Progenitor cell of endocrine pancreas (in vitro differentiated cells): ENCODE measurements at regions not wholly inside any gene's neighbourhood (a gene's known extent, or its start where the extent isn't known, plus 50 kb on each side); places are given as distances from the start of the nearest gene placed in this dataset.

Experiments used
- DNase-seq: peaks from one replicate; pipeline ENCODE4 v3.0.0; 2021; ENCODE audit warnings: low spot score; ENCODE audit not compliant: unreplicated experiment
- H3K27ac Mint-ChIP-seq: 2 replicates; pipeline ENCODE4 v1.8.0; 2021; ENCODE audit warnings: mild to moderate bottlenecking, moderate library complexity, mixed read lengths
- H3K27me3 Mint-ChIP-seq: 2 replicates; pipeline ENCODE4 v1.8.0; 2021; ENCODE audit warnings: mixed read lengths
- H3K36me3 Mint-ChIP-seq: 2 replicates; pipeline ENCODE4 v1.8.0; 2022; ENCODE audit warnings: mixed read lengths; ENCODE audit not compliant: insufficient read depth
- H3K4me1 Mint-ChIP-seq: 2 replicates; pipeline ENCODE4 v1.8.0; 2021; ENCODE audit warnings: low read depth, mixed read lengths
- H3K4me3 Mint-ChIP-seq: 2 replicates; pipeline ENCODE4 v1.8.0; 2021; ENCODE audit warnings: low read depth, mild to moderate bottlenecking, moderate library complexity, mixed read lengths
- H3K9me3 Mint-ChIP-seq: 2 replicates; pipeline ENCODE4 v1.8.0; 2021; ENCODE audit warnings: low read depth, mixed read lengths
- CTCF ChIP-seq: fragments of 200-600 bp; sonication (generic); IDR thresholded peaks from one replicate; pipeline ENCODE4 v1.5.0; 2021; ENCODE audit warnings: antibody characterized with exemption, mild to moderate bottlenecking; ENCODE audit not compliant: unreplicated experiment

- H3K9me3 Mint-ChIP-seq, result no peaks in the 10 kb centered on the region
- no peak overlapping the region for H3K27ac Mint-ChIP-seq
- H3K27me3 Mint-ChIP-seq, result peaks cover 25% of the 10 kb centered on the region
- H3K36me3 Mint-ChIP-seq, result no peaks in the 10 kb centered on the region
- H3K4me1 Mint-ChIP-seq, result no peaks in the 10 kb centered on the region
- TF ChIP-seq CTCF, result no peak
- H3K4me3 Mint-ChIP-seq, result no peak overlapping the region
- DNase-seq, result no peak
Measured at GRCh38 chr10:128897401-128898129, 569.5 kb upstream of the MGMT start.

- DNase-seq, result no peak
- Mint-ChIP-seq H3K9me3 (no peaks in the 10 kb centered on the region), H3K36me3 (no peaks in the 10 kb centered on the region), H3K27ac (no peak overlapping the region), H3K4me3 (no peak overlapping the region), H3K27me3 (peaks cover 32% of the 10 kb centered on the region), H3K4me1 (no peaks in the 10 kb centered on the region)
- no peak for TF ChIP-seq CTCF
Measured at GRCh38 chr10:128898133-128898915, 568.7 kb upstream of the MGMT start.

- no peaks in the 10 kb centered on the region for H3K4me1 Mint-ChIP-seq
- no peak for DNase-seq
- peaks cover 38% of the 10 kb centered on the region for H3K27me3 Mint-ChIP-seq
- H3K4me3 Mint-ChIP-seq, result no peak overlapping the region
- H3K36me3 Mint-ChIP-seq, result no peaks in the 10 kb centered on the region
- no peak for TF ChIP-seq CTCF
- H3K9me3 Mint-ChIP-seq, result no peaks in the 10 kb centered on the region
- no peak overlapping the region for H3K27ac Mint-ChIP-seq
Measured at GRCh38 chr10:128898916-128899195, 568.2 kb upstream of the MGMT start.

GRCh38 chr10:128900456-128900855, 566.6 kb upstream of the MGMT start:
- Mint-ChIP-seq H3K9me3 (no peaks in the 10 kb centered on the region), H3K36me3 (no peaks in the 10 kb centered on the region), H3K27ac (no peak overlapping the region), H3K27me3 (peaks cover 46% of the 10 kb centered on the region), H3K4me1 (no peaks in the 10 kb centered on the region), H3K4me3 (no peak overlapping the region)
- TF ChIP-seq CTCF, result no peak
- DNase-seq, result no peak

GRCh38 chr10:128901236-128901635, 565.8 kb upstream of the MGMT start:
- peaks cover 43% of the 10 kb centered on the region for H3K27me3 Mint-ChIP-seq
- no peaks in the 10 kb centered on the region for H3K9me3 Mint-ChIP-seq
- no peak overlapping the region for H3K27ac Mint-ChIP-seq
- no peaks in the 10 kb centered on the region for H3K4me1 Mint-ChIP-seq
- no peak for DNase-seq
- H3K4me3 Mint-ChIP-seq, result no peak overlapping the region
- TF ChIP-seq CTCF, result no peak
- H3K36me3 Mint-ChIP-seq, result no peaks in the 10 kb centered on the region
